ENCODE measurements at regions not wholly inside any gene's neighbourhood (a gene's known extent, or its start where the extent isn't known, plus 50 kb on each side); places are given as distances from the start of the nearest gene placed in this dataset.

GRCh38 chr15:36370051-36370730 is 209.2 kb upstream of the CDIN1 start:
- no peak for ATAC-seq
- intact Hi-C loops (cut with micrococcal nuclease; ENCODE audit: unreplicated experiment): no loop called here
- no peaks in the 10 kb centered on the region for H3K36me3 ChIP-seq (ENCODE audit: control insufficient read depth, insufficient read depth, low read length)
- 0 out of 2 replicates have a peak, but pooled peaks cover 3% of the 10 kb centered on the region for H3K9me3 ChIP-seq (ENCODE audit: control insufficient read depth, insufficient read depth, low read depth, low read length)
- in situ Hi-C loops (cut with HindIII; ENCODE audit: low pct_unique_long_range_greater_than_20kb, low sequenced_read_pairs): no loop called here
- no peaks in the 10 kb centered on the region for H3K4me1 ChIP-seq (ENCODE audit: control insufficient read depth, insufficient read depth, low read length)
- H3K27ac ChIP-seq (ENCODE audit: low read length): no peak overlapping the region
- DNase-seq (ENCODE audit: low read depth, low spot score): no peak
- CTCF ChIA-PET: no interaction called here
- BruUV-seq (replicated peaks): no TSS peak
- POLR2A ChIA-PET: no interaction called here
- TF ChIP-seq POLR2AphosphoS5 (IDR thresholded peaks at IDR 0.05; ENCODE audit: low read depth, low read length) (no peak), SIN3A (IDR thresholded peaks at IDR 0.05; ENCODE audit: borderline replicate concordance, insufficient read depth, low read depth, low read length) (no peak), REST (IDR thresholded peaks at IDR 0.05; ENCODE audit: insufficient read depth in 1 of 2, low read depth in 2 of 2, low read length in 1 of 2) (no peak), TCF7L2 (IDR thresholded peaks at IDR 0.05; ENCODE audit: low read depth, low read length) (no peak), CTCF (IDR thresholded peaks at IDR 0.05) (no peak)
- H3K4me3 ChIP-seq (ENCODE audit: low read depth in 2 of 2, low read length in 2 of 2): no peak overlapping the region
- no peaks in the 10 kb centered on the region for H3K27me3 ChIP-seq (ENCODE audit: control insufficient read depth, insufficient read depth, low read length)

- H3K36me3 ChIP-seq (ENCODE audit: control insufficient read depth, insufficient read depth, low read length): no peaks in the 10 kb centered on the region
- no peak overlapping the region for H3K27ac ChIP-seq (ENCODE audit: low read length)
- ATAC-seq: no peak
- H3K4me1 ChIP-seq (ENCODE audit: control insufficient read depth, insufficient read depth, low read length): no peaks in the 10 kb centered on the region
- in situ Hi-C loops (cut with HindIII; ENCODE audit: low pct_unique_long_range_greater_than_20kb, low sequenced_read_pairs): no loop called here
- BruUV-seq (replicated peaks): no TSS peak
- intact Hi-C loops (cut with micrococcal nuclease; ENCODE audit: unreplicated experiment): no loop called here
- POLR2A ChIA-PET: no interaction called here
- no peak overlapping the region for H3K4me3 ChIP-seq (ENCODE audit: low read depth in 2 of 2, low read length in 2 of 2)
- no peak for TF ChIP-seq CTCF (IDR thresholded peaks at IDR 0.05)
- no peak for TF ChIP-seq POLR2AphosphoS5 (IDR thresholded peaks at IDR 0.05; ENCODE audit: low read depth, low read length)
- TF ChIP-seq TCF7L2 (IDR thresholded peaks at IDR 0.05; ENCODE audit: low read depth, low read length): no peak
- no peak for TF ChIP-seq SIN3A (IDR thresholded peaks at IDR 0.05; ENCODE audit: borderline replicate concordance, insufficient read depth, low read depth, low read length)
- no peak for TF ChIP-seq REST (IDR thresholded peaks at IDR 0.05; ENCODE audit: insufficient read depth in 1 of 2, low read depth in 2 of 2, low read length in 1 of 2)
- 0 out of 2 replicates have a peak, but pooled peaks cover 3% of the 10 kb centered on the region for H3K9me3 ChIP-seq (ENCODE audit: control insufficient read depth, insufficient read depth, low read depth, low read length)
- no peak for DNase-seq (ENCODE audit: low read depth, low spot score)
- no peaks in the 10 kb centered on the region for H3K27me3 ChIP-seq (ENCODE audit: control insufficient read depth, insufficient read depth, low read length)
- CTCF ChIA-PET: no interaction called here
Measured at GRCh38 chr15:36370731-36371112, 208.7 kb upstream of the CDIN1 start.

All from Panc1 (cell line).